Neural cell (in vitro differentiated cells): ENCODE measurements at regions not wholly inside any gene's neighbourhood (a gene's known extent, or its start where the extent isn't known, plus 50 kb on each side); places are given as distances from the start of the nearest gene placed in this dataset.
"Not testable (repeated sequence)": the region's sequence is repeated elsewhere in the genome, so short reads cannot be mapped to it uniquely, and the experiment has no call there.

Experiments
- H2AFZ ChIP-seq: fragments of 200-600, 300-800 bp; sonication (generic), shearing (Covaris generic); 2 replicates; pipeline ENCODE4 v1.6.0; 2014; ENCODE audit warnings: low read depth, mild to moderate bottlenecking, antibody characterized with exemption, low read length, moderate library complexity
- H3F3A ChIP-seq: fragments of 200-600 bp; shearing (Covaris generic); 2 replicates; pipeline ENCODE4 v1.6.1; 2016; ENCODE audit warnings: mild to moderate bottlenecking, moderate library complexity, mixed read lengths, antibody characterized with exemption, low read length; ENCODE audit not compliant: insufficient read depth, poor library complexity, severe bottlenecking
- H3K27ac ChIP-seq: fragments of 200-600, 300-800 bp; sonication (generic), shearing (Covaris generic); 2 replicates; pipeline ENCODE4 v1.5.1; 2014; ENCODE audit warnings: mild to moderate bottlenecking, low read length, moderate library complexity
- H3K27me3 ChIP-seq: fragments of 300-800, 200-600 bp; sonication (generic), shearing (Covaris generic); 2 replicates; pipeline ENCODE4 v1.6.0; 2014; ENCODE audit warnings: mild to moderate bottlenecking, low read depth, low read length, moderate library complexity; ENCODE audit not compliant: insufficient read depth
- H3K36me3 ChIP-seq: fragments of 300-800, 200-600 bp; sonication (generic), shearing (Covaris generic); 2 replicates; pipeline ENCODE4 v1.5.1; 2014; ENCODE audit warnings: mild to moderate bottlenecking, antibody characterized with exemption, low read length, moderate library complexity; ENCODE audit not compliant: insufficient read depth
- H3K4me2 ChIP-seq: fragments of 300-800, 200-600 bp; sonication (generic), shearing (Covaris generic); 2 replicates; pipeline ENCODE4 v1.6.0; 2014; ENCODE audit warnings: mild to moderate bottlenecking, low read length
- H3K4me3 ChIP-seq: fragments of 300-800, 200-600 bp; sonication (generic), shearing (Covaris generic); 2 replicates; pipeline ENCODE4 v1.5.1; 2014; ENCODE audit warnings: mild to moderate bottlenecking, low read length, moderate library complexity
- H3K79me2 ChIP-seq: fragments of 200-600 bp; shearing (Covaris generic); replicated peaks from 2 replicates; pipeline ENCODE4 v1.6.0; 2014; ENCODE audit warnings: mild to moderate bottlenecking, low read length, moderate library complexity; ENCODE audit not compliant: insufficient read depth
- H3K9ac ChIP-seq: fragments of 300-800, 200-600 bp; sonication (generic), shearing (Covaris generic); 2 replicates; pipeline ENCODE4 v1.6.1; 2016; ENCODE audit warnings: mild to moderate bottlenecking, low read length, mixed read lengths
- H3K9me2 ChIP-seq: fragments of 200-600 bp; shearing (Covaris generic); 2 replicates; pipeline ENCODE4 v1.6.1; 2016; ENCODE audit warnings: mild to moderate bottlenecking, low read length, mixed read lengths; ENCODE audit not compliant: insufficient read depth
- H3K9me3 ChIP-seq: fragments of 200-600, 300-800 bp; sonication (generic), shearing (Covaris generic); 2 replicates; pipeline ENCODE4 v1.6.1; 2016; ENCODE audit warnings: mild to moderate bottlenecking, mixed run types, low read length, moderate library complexity, mixed read lengths
- H4K20me1 ChIP-seq: fragments of 200-600 bp; shearing (Covaris generic); 2 replicates; pipeline ENCODE4 v1.6.1; 2016; ENCODE audit warnings: mild to moderate bottlenecking, mixed run types; ENCODE audit not compliant: insufficient read depth
- CTCF ChIP-seq: fragments of 450-650 bp; IDR thresholded peaks from 2 replicates; pipeline ENCODE4 v1.5.1; 2014; ENCODE audit warnings: antibody characterized with exemption, mild to moderate bottlenecking, moderate library complexity; ENCODE audit not compliant: poor library complexity, severe bottlenecking
- EP300 ChIP-seq: fragments of 450-650 bp; conservative IDR thresholded peaks from 2 replicates; pipeline ENCODE4 v1.6.1; 2014; ENCODE audit warnings: antibody characterized with exemption, mild to moderate bottlenecking, moderate library complexity; ENCODE audit not compliant: poor library complexity, severe bottlenecking
- EZH2 ChIP-seq: fragments of 200-600, 300-800 bp; shearing (Covaris generic), sonication (generic); IDR thresholded peaks from 2 replicates; pipeline ENCODE4 v1.6.1; 2014; ENCODE audit warnings: antibody characterized with exemption, low read length, borderline replicate concordance, mild to moderate bottlenecking; ENCODE audit not compliant: insufficient read depth, poor library complexity, severe bottlenecking
- MXI1 ChIP-seq: fragments of 450-650 bp; conservative IDR thresholded peaks from 2 replicates; pipeline ENCODE4 v1.6.1; 2014; ENCODE audit warnings: antibody characterized with exemption, mild to moderate bottlenecking; ENCODE audit not compliant: poor library complexity, severe bottlenecking
- POLR2AphosphoS5 ChIP-seq: IDR thresholded peaks from 2 replicates; pipeline ENCODE4 v1.6.1; 2012
- RAD21 ChIP-seq: fragments of 450-650 bp; conservative IDR thresholded peaks from 2 replicates; pipeline ENCODE4 v1.6.1; 2014; ENCODE audit warnings: antibody characterized with exemption, mild to moderate bottlenecking, moderate library complexity
- REST ChIP-seq: IDR thresholded peaks from 2 replicates; pipeline ENCODE4 v1.6.1; 2012; ENCODE audit warnings: borderline replicate concordance
- SMC3 ChIP-seq: fragments of 450-650 bp; conservative IDR thresholded peaks from 2 replicates; pipeline ENCODE4 v1.6.1; 2014; ENCODE audit warnings: antibody characterized with exemption, mild to moderate bottlenecking, moderate library complexity; ENCODE audit not compliant: poor library complexity
- TAF1 ChIP-seq: IDR thresholded peaks from 2 replicates; pipeline ENCODE4 v1.6.1; 2012; ENCODE audit warnings: low read depth

- not testable (repeated sequence) for H3K9me2 ChIP-seq, H3K79me2 ChIP-seq, H3K27ac ChIP-seq, H3K4me2 ChIP-seq, H3F3A ChIP-seq, H2AFZ ChIP-seq, H3K27me3 ChIP-seq, H3K36me3 ChIP-seq, H3K9ac ChIP-seq, H3K9me3 ChIP-seq, H3K4me3 ChIP-seq, H4K20me1 ChIP-seq
Observed at GRCh38 chr20:30585244-30585796, 672.1 kb upstream of the DEFB115 start.

- H3K9me2 ChIP-seq, H3K4me2 ChIP-seq, H3K27ac ChIP-seq, H3K27me3 ChIP-seq, H3K9ac ChIP-seq, H3K79me2 ChIP-seq, H3K9me3 ChIP-seq, H2AFZ ChIP-seq, H3K4me3 ChIP-seq, H4K20me1 ChIP-seq, H3F3A ChIP-seq, H3K36me3 ChIP-seq: not testable (repeated sequence)
Observed at GRCh38 chr20:30586178-30586577, 671.3 kb upstream of the DEFB115 start.

GRCh38 chr20:30593572-30593971 lies 663.9 kb upstream of the DEFB115 start:
- no peaks in the 10 kb centered on the region for H3K27me3 ChIP-seq
- TF ChIP-seq RAD21 (no peak), MXI1 (no peak), CTCF (no peak), SMC3 (no peak), TAF1 (no peak), EZH2 (no peak), POLR2AphosphoS5 (no peak), REST (no peak), EP300 (no peak)
- no peak overlapping the region for H3K27ac ChIP-seq
- H3F3A ChIP-seq: no peaks in the 10 kb centered on the region
- no peaks in the 10 kb centered on the region for H3K79me2 ChIP-seq
- H3K9me3 ChIP-seq: peaks cover 5% of the 10 kb centered on the region
- no peak overlapping the region for H3K9ac ChIP-seq
- H3K4me3 ChIP-seq: no peak overlapping the region
- H4K20me1 ChIP-seq: no peaks in the 10 kb centered on the region
- no peaks in the 10 kb centered on the region for H3K36me3 ChIP-seq
- no peak overlapping the region for H2AFZ ChIP-seq
- H3K9me2 ChIP-seq: no peaks in the 10 kb centered on the region
- H3K4me2 ChIP-seq: no peak overlapping the region
